GM12878 (cell line): ENCODE measurements at regions not wholly inside any gene's neighbourhood (a gene's known extent, or its start where the extent isn't known, plus 50 kb on each side); places are given as distances from the start of the nearest gene placed in this dataset.

Experiments
- ATAC-seq: fragments of 200-7000 bp; cut with Tn5 transposase; 3 replicates; pipeline ENCODE4 v1.9.1; 2020; ENCODE audit warnings: mild to moderate bottlenecking, moderate library complexity
- BruUV-seq: library from RNA; stranded (reverse); fragments of 400-500 nt; replicated peaks from 2 replicates; lab custom pipeline; 2021; lab: Mats Ljungman, UMichigan
- CTCF ChIA-PET: fragments of 300-600 bp; sonication (Branson Sonifier 250); formaldehyde crosslinking; extraction: SDS; loops from one replicate; lab custom pipeline; 2021; ENCODE audit warnings: inconsistent platforms; lab: Yijun Ruan, JAX
- POLR2A ChIA-PET: fragments of 350-600 bp; formaldehyde crosslinking; extraction: SDS; loops from one replicate; lab custom pipeline; 2021; ENCODE audit warnings: inconsistent platforms; lab: Charles Lee
- RAD21 ChIA-PET: fragments of 300-600 bp; sonication (Branson Sonifier 250); formaldehyde crosslinking; loops from one replicate; lab custom pipeline; 2023; ENCODE audit warnings: antibody characterized with exemption; ENCODE audit not compliant: unreplicated experiment; lab: Charles Lee
- SMC1A ChIA-PET: fragments of 300-600 bp; sonication (Branson Sonifier 250); formaldehyde crosslinking; loops from one replicate; lab custom pipeline; 2023; ENCODE audit not compliant: unreplicated experiment, uncharacterized antibody; lab: Charles Lee
- DNase-seq: peaks from one replicate; pipeline ENCODE4 v3.0.0-alpha.2; 2011; ENCODE audit warnings: low read depth, low spot score
- FAIRE-seq: peaks from 3 replicates; lab custom pipeline; 2011; peaks lifted over from hg19 to GRCh38; lab: Jason Lieb, UNC
- H2AFZ ChIP-seq: 2 replicates; pipeline ENCODE4 v1.6.0; 2011; ENCODE audit warnings: low read depth, low read length, control low read depth; ENCODE audit not compliant: control insufficient read depth
- H3K27ac ChIP-seq: 2 replicates; pipeline ENCODE4 v1.5.1; 2011; ENCODE audit warnings: control low read depth; ENCODE audit not compliant: control insufficient read depth, insufficient read depth
- H3K27me3 ChIP-seq, 2 experiments: replicated peaks in 1 of 2; 2 replicates each; pipeline versions ENCODE4 v1.6.0 to v1.6.1; 2011; ENCODE audit warnings: low read length in 1 of 2; ENCODE audit not compliant: control insufficient read depth in 2 of 2, insufficient read depth in 2 of 2
- H3K36me3 ChIP-seq, 2 experiments: 2 replicates each; pipeline ENCODE4 v1.5.1; 2011; ENCODE audit warnings: low read length in 1 of 2; ENCODE audit not compliant: control insufficient read depth in 2 of 2, insufficient read depth in 2 of 2
- H3K4me1 ChIP-seq: 2 replicates; pipeline ENCODE4 v1.6.1; 2011; ENCODE audit warnings: mild to moderate bottlenecking, low read length, moderate library complexity, mixed read lengths; ENCODE audit not compliant: control insufficient read depth, insufficient read depth
- H3K4me2 ChIP-seq: 2 replicates; pipeline ENCODE4 v1.6.0; 2011; ENCODE audit warnings: control low read depth; ENCODE audit not compliant: control insufficient read depth, insufficient read depth
- H3K4me3 ChIP-seq: fragments of 200-600 bp; sonication (generic); 2 replicates; pipeline ENCODE4 v1.5.1; 2016
- H3K79me2 ChIP-seq: 2 replicates; pipeline ENCODE4 v1.6.0; 2011; ENCODE audit warnings: low read length; ENCODE audit not compliant: control insufficient read depth, insufficient read depth
- H3K9ac ChIP-seq: 2 replicates; pipeline ENCODE4 v1.8.0; 2011; ENCODE audit warnings: low read length, control low read depth, mixed read lengths; ENCODE audit not compliant: control insufficient read depth, insufficient read depth
- H3K9me3 ChIP-seq: replicated peaks from 3 replicates; pipeline ENCODE4 v1.5.1; 2011; ENCODE audit warnings: mild to moderate bottlenecking, low read length; ENCODE audit not compliant: control insufficient read depth, insufficient read depth
- H4K20me1 ChIP-seq: 2 replicates; pipeline ENCODE4 v1.6.0; 2011; ENCODE audit not compliant: control insufficient read depth, insufficient read depth
- CBFB ChIP-seq: IDR thresholded peaks from 2 replicates; pipeline ENCODE4 v1.6.1; 2016; ENCODE audit warnings: antibody characterized with exemption, low read depth
- CBX3 ChIP-seq: fragments of 200-600 bp; sonication (generic); IDR thresholded peaks from 2 replicates; pipeline ENCODE4 v1.6.1; 2016; ENCODE audit warnings: low read depth, borderline replicate concordance
- CEBPZ ChIP-seq: fragments of 150-350 bp; IDR thresholded peaks from 2 replicates; pipeline ENCODE4 v1.6.1; 2016; ENCODE audit warnings: low read depth, low read length
- CHD4 ChIP-seq: fragments of 200-600 bp; sonication (generic); IDR thresholded peaks from 2 replicates; pipeline ENCODE4 v1.6.1; 2016; ENCODE audit warnings: mild to moderate bottlenecking
- FOXK2 ChIP-seq: fragments of 450-650 bp; IDR thresholded peaks from 2 replicates; pipeline ENCODE4 v1.6.1; 2017; ENCODE audit warnings: mild to moderate bottlenecking, moderate library complexity
- GATAD2B ChIP-seq: fragments of 450-650 bp; conservative IDR thresholded peaks from 2 replicates; pipeline ENCODE4 v1.6.1; 2017; ENCODE audit warnings: low read depth, mild to moderate bottlenecking, moderate library complexity
- NR2F1 ChIP-seq: fragments of 450-650 bp; conservative IDR thresholded peaks from 2 replicates; pipeline ENCODE4 v1.6.1; 2017; ENCODE audit warnings: mild to moderate bottlenecking
- RFX5 ChIP-seq: IDR thresholded peaks from 2 replicates; pipeline ENCODE4 v1.6.1; 2011; ENCODE audit warnings: low read depth, low read length, improper control_type of control experiment
- TCF12 ChIP-seq: IDR thresholded peaks from 2 replicates; pipeline ENCODE4 v1.6.1; 2011; ENCODE audit warnings: low read depth, mild to moderate bottlenecking, low read length
- ZBED1 ChIP-seq: IDR thresholded peaks from 2 replicates; pipeline ENCODE4 v1.6.1; 2016; ENCODE audit warnings: borderline replicate concordance
- WGBS: methylation state at CpG from one replicate; pipeline ENCODE4 v1.1.6; 2016; ENCODE audit warnings: low lambda C conversion rate; ENCODE audit not compliant: insufficient replicate concordance, insufficient coverage; ENCODE audit errors: missing lambda C conversion rate; 5-methylcytosine and 5-hydroxymethylcytosine counted together
- in situ Hi-C: fragments of 300-500 bp; cut with MboI; formaldehyde crosslinking; loops from 9 replicates; pipeline ENCODE4 v1.14.3; 2018; ENCODE audit warnings: mixed read lengths
- intact Hi-C: fragments of 100-400 bp; cut with micrococcal nuclease; formaldehyde crosslinking; loops from one replicate; pipeline ENCODE4 v1.14.2; 2022; ENCODE audit not compliant: unreplicated experiment
- TF ChIP-seq, protein P1 (sequence below): fragments of 450-650 bp; IDR thresholded peaks from 2 replicates; pipeline ENCODE4 v1.6.1; 2016; ENCODE audit warnings: mild to moderate bottlenecking
- TF ChIP-seq, protein P2 (sequence below): IDR thresholded peaks from 2 replicates; pipeline ENCODE4 v1.6.1; 2012; ENCODE audit warnings: low read depth, low read length, improper control_type of control experiment

DNA sequence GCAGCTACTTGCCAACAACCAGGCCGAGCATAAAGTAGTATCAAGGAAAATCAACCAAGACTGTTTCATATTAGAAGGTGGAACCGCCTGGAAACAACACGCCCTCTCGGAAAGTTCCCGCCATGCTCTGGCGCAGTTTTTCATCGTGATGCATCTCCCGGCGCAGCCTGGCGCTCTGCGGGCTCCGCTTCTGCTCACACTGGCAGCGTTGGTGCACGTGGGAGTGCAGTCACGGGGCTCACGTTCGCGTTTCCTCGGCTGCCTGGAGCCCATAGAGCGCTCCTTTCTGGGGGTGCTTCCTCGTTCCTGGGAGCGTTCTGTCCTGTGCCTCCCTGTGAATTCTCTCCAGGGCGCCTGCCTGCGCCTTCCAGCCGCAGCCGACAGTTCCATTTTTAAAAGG lies 227.3 kb downstream of the TBXT start:
- Histone ChIP-seq H3K79me2 (no peaks in the 10 kb centered on the region), H3K36me3 (no peaks in the 10 kb centered on the region), H3K27me3 (no peaks in the 10 kb centered on the region; a peak in 1 of 4 replicates), H4K20me1 (no peaks in the 10 kb centered on the region), H3K4me3 (no peak overlapping the region), H3K4me1 (no peaks in the 10 kb centered on the region), H3K4me2 (no peak overlapping the region), H3K9ac (no peak overlapping the region), H3K27ac (no peak overlapping the region), H2AFZ (no peak overlapping the region), H3K9me3 (no peaks in the 10 kb centered on the region; the same call in 2 of the 3 replicates)
- ChIA-PET POLR2A (no interaction called here), CTCF (no interaction called here), SMC1A (no interaction called here), RAD21 (no interaction called here)
- FAIRE-seq (no peak), DNase-seq (no peak), ATAC-seq (no peak)
- no peak for TF ChIP-seq ZBED1
- TF ChIP-seq CBX3, result no peak
- no peak for TF ChIP-seq TCF12
- no peak for TF ChIP-seq FOXK2
- TF ChIP-seq CHD4, result no peak
- TF ChIP-seq CBFB, result no peak
- TF ChIP-seq CEBPZ, result no peak
- TF ChIP-seq, protein P1, sequence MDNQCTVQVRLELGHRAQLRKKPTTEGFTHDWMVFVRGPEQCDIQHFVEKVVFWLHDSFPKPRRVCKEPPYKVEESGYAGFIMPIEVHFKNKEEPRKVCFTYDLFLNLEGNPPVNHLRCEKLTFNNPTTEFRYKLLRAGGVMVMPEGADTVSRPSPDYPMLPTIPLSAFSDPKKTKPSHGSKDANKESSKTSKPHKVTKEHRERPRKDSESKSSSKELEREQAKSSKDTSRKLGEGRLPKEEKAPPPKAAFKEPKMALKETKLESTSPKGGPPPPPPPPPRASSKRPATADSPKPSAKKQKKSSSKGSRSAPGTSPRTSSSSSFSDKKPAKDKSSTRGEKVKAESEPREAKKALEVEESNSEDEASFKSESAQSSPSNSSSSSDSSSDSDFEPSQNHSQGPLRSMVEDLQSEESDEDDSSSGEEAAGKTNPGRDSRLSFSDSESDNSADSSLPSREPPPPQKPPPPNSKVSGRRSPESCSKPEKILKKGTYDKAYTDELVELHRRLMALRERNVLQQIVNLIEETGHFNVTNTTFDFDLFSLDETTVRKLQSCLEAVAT, result no peak
- TF ChIP-seq NR2F1, result no peak
- TF ChIP-seq GATAD2B, result no peak
- TF ChIP-seq, protein P2, sequence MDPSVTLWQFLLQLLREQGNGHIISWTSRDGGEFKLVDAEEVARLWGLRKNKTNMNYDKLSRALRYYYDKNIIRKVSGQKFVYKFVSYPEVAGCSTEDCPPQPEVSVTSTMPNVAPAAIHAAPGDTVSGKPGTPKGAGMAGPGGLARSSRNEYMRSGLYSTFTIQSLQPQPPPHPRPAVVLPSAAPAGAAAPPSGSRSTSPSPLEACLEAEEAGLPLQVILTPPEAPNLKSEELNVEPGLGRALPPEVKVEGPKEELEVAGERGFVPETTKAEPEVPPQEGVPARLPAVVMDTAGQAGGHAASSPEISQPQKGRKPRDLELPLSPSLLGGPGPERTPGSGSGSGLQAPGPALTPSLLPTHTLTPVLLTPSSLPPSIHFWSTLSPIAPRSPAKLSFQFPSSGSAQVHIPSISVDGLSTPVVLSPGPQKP, result no peak
- no peak for TF ChIP-seq RFX5
- in situ Hi-C loops (no loop called here), intact Hi-C loops (no loop called here)
- WGBS, result 61% methylated on average over 26 of the region's 26 CpGs
- no TSS peak for BruUV-seq
